BLaER1 (cell line): ENCODE measurements at regions not wholly inside any gene's neighbourhood (a gene's known extent, or its start where the extent isn't known, plus 50 kb on each side); places are given as distances from the start of the nearest gene placed in this dataset.

Experiments used
- H3K27ac ChIP-seq: shearing (Covaris generic); formaldehyde crosslinking; 2 replicates; pipeline ENCODE4 v1.8.1; 2022
- H3K27me3 ChIP-seq: shearing (Covaris generic); formaldehyde crosslinking; 2 replicates; pipeline ENCODE4 v1.8.1; 2022
- H3K36me3 ChIP-seq: shearing (Covaris generic); formaldehyde crosslinking; 2 replicates; pipeline ENCODE4 v1.8.1; 2022
- H3K4me1 ChIP-seq: shearing (Covaris generic); formaldehyde crosslinking; 2 replicates; pipeline ENCODE4 v1.8.1; 2022
- H3K4me2 ChIP-seq: shearing (Covaris generic); formaldehyde crosslinking; 2 replicates; pipeline ENCODE4 v1.8.1; 2022
- H3K4me3 ChIP-seq: shearing (Covaris generic); formaldehyde crosslinking; 2 replicates; pipeline ENCODE4 v1.8.1; 2022
- H3K9ac ChIP-seq: shearing (Covaris generic); formaldehyde crosslinking; 2 replicates; pipeline ENCODE4 v1.8.1; 2022
- H3K9me3 ChIP-seq: shearing (Covaris generic); formaldehyde crosslinking; 2 replicates; pipeline ENCODE4 v1.8.1; 2022
- H4K20me1 ChIP-seq: shearing (Covaris generic); formaldehyde crosslinking; 2 replicates; pipeline ENCODE4 v1.8.1; 2022
- Cebpa-rat ChIP-seq: shearing (Covaris generic); IDR thresholded peaks from 2 replicates; pipeline ENCODE4 v1.8.1; 2022

DNA sequence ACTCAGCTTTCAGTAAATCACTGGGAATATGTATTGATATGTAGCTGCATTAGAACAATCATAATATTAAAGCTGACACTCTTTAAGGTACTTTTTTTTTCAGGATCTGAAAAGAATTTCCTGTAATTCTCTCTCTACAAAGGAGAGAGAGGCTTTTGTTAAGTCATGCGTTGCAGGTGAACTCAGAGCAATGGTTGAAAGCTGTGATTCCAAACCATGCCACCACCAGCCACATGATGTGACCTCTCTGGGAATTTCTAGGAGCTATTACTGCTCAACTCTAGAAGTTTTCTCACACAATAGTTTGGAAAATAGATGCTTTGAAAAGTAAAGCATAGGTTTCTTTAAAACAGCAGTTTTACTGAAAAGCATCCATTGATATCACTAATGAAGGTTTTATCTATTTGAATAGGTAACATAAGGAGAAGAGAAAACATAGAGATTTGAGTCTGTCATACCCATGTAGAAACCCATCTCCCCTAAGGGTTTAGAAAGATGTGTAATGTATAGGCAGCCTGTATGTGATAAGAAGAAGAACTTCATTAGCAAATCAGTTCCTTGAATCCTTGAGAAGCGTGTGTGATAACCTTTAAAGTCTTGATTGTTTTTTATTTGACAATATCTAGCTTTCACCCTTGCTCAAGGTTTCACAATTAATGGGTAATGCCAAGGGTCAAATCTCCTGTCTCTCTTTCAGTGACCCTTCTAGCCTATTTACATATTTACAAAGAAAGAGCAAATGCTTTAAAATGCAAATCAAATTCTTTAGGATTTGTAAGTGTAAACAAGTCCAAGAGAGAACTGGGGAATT is 161.0 kb upstream of the ANKRD50 start:
- H3K4me1 ChIP-seq, result no peaks in the 10 kb centered on the region

DNA sequence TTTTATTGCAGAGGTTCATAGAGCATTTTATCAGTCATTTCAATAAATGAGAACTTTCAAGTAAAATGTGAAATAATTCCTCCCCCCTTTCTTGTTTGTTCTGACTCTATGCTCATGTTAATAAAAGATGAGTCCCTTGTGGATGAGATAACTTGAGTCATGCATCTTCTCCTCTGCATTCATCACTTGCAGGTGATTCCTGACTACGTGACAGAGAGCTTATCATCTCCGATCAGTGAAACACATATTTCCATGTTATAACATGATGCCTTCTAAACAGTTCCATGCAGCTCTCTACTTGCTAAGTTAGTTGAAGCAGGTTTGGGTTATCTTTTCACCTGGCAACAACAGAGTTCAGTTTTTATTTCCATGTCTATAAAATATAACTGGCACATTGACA is 160.1 kb upstream of the ANKRD50 start:
- no peak overlapping the region for H3K27ac ChIP-seq
- H3K4me2 ChIP-seq, result no peak overlapping the region
- no peaks in the 10 kb centered on the region for H3K9me3 ChIP-seq
- TF ChIP-seq Cebpa-rat, result no peak
- H3K36me3 ChIP-seq, result no peaks in the 10 kb centered on the region
- no peaks in the 10 kb centered on the region for H3K4me1 ChIP-seq
- no peaks in the 10 kb centered on the region for H3K27me3 ChIP-seq
- H4K20me1 ChIP-seq, result no peaks in the 10 kb centered on the region
- no peak overlapping the region for H3K9ac ChIP-seq
- H3K4me3 ChIP-seq, result no peak overlapping the region

More for the DNA sequence above, 161.0 kb upstream of the ANKRD50 start:
- no peak overlapping the region for H3K9ac ChIP-seq
- no peak for TF ChIP-seq Cebpa-rat
- no peak overlapping the region for H3K27ac ChIP-seq
- H3K4me3 ChIP-seq, result no peak overlapping the region
- H4K20me1 ChIP-seq, result no peaks in the 10 kb centered on the region
- no peaks in the 10 kb centered on the region for H3K36me3 ChIP-seq
- H3K4me2 ChIP-seq, result no peak overlapping the region
- no peaks in the 10 kb centered on the region for H3K9me3 ChIP-seq
- H3K27me3 ChIP-seq, result no peaks in the 10 kb centered on the region

DNA sequence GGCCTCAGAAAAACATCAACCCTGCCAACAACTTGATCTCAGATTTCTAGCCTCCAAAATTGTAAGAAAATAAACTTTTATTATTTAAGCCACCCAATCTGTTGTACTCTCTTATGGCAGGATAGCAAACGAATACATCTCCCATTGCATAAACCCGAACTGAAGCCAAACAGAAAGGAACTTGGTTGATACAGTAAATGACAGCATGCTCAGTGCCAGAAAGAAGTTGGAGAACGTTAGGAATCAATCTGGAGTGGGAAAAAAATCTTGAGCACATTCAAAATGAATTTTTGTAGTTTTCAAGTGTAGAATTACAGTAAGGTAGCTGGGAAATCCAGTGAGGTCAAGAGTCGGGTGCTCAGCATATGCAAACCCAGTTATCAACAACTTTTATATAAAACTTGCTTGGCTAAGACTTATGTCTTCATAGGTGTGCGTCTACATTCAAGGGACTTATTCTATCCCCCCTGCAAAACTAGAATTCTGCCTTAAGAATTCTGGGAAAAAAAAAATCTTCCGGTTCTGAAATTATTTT is 157.5 kb upstream of the ANKRD50 start:
- no peaks in the 10 kb centered on the region for H3K36me3 ChIP-seq
- no peak overlapping the region for H3K9ac ChIP-seq
- no peaks in the 10 kb centered on the region for H3K27me3 ChIP-seq
- H3K4me3 ChIP-seq, result no peak overlapping the region
- no peaks in the 10 kb centered on the region for H3K9me3 ChIP-seq
- no peak overlapping the region for H3K4me2 ChIP-seq
- no peak for TF ChIP-seq Cebpa-rat
- no peaks in the 10 kb centered on the region for H3K4me1 ChIP-seq
- no peaks in the 10 kb centered on the region for H4K20me1 ChIP-seq
- no peak overlapping the region for H3K27ac ChIP-seq

DNA sequence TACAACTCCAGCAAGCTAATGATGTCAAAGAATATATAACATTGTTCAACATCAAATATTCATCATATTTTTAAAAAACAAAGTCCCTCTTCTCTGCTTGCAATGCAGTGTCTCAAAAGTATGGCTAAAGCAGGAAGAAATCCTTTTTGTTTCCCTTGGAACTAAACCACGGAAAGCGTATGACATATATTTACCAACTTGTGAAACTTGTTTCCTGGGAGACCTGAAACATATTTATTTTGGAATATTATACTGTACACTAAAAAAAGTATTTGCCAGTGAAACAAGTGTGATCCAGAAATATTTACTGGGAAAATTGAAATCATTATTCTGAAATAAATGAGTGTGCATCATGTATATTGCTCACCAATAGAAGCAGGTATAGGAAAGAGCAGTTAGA is 156.0 kb upstream of the ANKRD50 start:
- no peaks in the 10 kb centered on the region for H4K20me1 ChIP-seq
- H3K4me2 ChIP-seq, result no peak overlapping the region
- H3K36me3 ChIP-seq, result no peaks in the 10 kb centered on the region
- no peak overlapping the region for H3K9ac ChIP-seq
- TF ChIP-seq Cebpa-rat, result no peak
- no peak overlapping the region for H3K4me3 ChIP-seq
- no peak overlapping the region for H3K27ac ChIP-seq
- H3K9me3 ChIP-seq, result no peaks in the 10 kb centered on the region
- H3K4me1 ChIP-seq, result no peaks in the 10 kb centered on the region
- no peaks in the 10 kb centered on the region for H3K27me3 ChIP-seq

DNA sequence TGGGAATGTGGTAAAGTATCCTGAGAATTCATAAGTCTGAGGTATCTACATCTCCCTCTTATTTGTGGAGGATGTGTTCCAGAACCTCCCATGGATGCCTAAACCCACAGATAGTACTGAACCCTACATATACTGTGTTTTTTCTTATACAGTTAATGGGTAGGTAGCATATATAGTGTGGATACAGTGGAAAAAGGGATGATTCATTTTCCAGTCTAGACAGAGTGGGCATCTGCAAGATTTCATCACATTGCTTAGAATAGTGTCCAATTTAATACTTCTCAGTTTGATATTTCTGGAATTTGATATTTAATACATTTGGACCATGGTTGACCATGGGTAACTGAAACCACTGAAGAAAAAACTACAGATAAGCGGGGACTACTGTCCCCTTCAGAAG is 155.0 kb upstream of the ANKRD50 start:
- Histone ChIP-seq H3K36me3 (no peaks in the 10 kb centered on the region), H3K27ac (no peak overlapping the region), H4K20me1 (no peaks in the 10 kb centered on the region), H3K27me3 (no peaks in the 10 kb centered on the region), H3K4me2 (no peak overlapping the region), H3K4me1 (no peaks in the 10 kb centered on the region), H3K4me3 (no peak overlapping the region), H3K9ac (no peak overlapping the region), H3K9me3 (no peaks in the 10 kb centered on the region)
- no peak for TF ChIP-seq Cebpa-rat

DNA sequence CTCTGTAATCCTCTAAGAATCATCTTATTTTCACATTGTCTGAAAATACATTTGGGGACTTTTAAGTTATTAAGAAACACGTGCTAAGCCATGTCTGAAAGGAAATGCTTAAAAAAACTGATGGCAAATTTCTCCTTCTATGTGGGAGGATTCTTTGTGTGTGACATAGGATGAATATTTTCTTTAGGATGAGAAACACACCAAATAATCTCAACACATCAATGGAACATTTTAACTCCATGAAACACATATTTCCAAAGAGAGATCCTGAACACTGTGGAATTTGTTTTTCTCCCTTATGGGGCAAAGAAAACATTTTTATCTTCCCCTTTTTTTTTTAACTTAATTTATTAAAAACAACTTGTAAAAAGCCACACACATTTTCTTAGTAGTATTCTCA is 153.8 kb upstream of the ANKRD50 start:
- Histone ChIP-seq H3K4me3 (no peak overlapping the region), H4K20me1 (no peaks in the 10 kb centered on the region), H3K9me3 (no peaks in the 10 kb centered on the region), H3K4me2 (no peak overlapping the region), H3K9ac (no peak overlapping the region), H3K27me3 (no peaks in the 10 kb centered on the region), H3K27ac (no peak overlapping the region), H3K4me1 (no peaks in the 10 kb centered on the region), H3K36me3 (no peaks in the 10 kb centered on the region)
- TF ChIP-seq Cebpa-rat, result no peak

DNA sequence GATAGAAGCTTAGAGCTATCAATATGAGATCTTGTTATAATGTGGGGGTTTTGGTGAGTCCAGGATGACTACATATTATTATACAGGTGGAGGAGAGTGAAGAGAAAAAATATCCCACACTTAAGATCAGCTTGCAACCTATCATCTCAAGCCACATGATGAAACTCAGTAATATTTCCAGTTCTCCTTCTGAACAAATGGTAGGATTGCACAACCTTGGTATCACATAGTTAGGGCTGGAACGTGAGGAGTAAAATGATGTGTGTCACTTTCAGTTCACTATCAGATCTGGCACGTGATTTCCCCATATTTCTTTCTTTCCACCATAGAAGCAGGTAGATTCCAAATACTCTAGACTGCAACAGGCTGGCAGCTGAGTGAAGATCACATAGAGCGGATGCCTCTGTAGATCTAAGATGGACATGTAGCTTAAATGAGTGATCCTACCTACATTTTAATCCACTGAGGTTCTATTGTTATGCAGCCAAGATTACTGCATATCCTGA is 150.6 kb upstream of the ANKRD50 start:
- no peak overlapping the region for H3K27ac ChIP-seq
- TF ChIP-seq Cebpa-rat, result no peak
- no peaks in the 10 kb centered on the region for H3K9me3 ChIP-seq
- H3K9ac ChIP-seq, result no peak overlapping the region
- H3K4me3 ChIP-seq, result no peak overlapping the region
- no peaks in the 10 kb centered on the region for H3K36me3 ChIP-seq
- no peaks in the 10 kb centered on the region for H4K20me1 ChIP-seq
- no peaks in the 10 kb centered on the region for H3K27me3 ChIP-seq
- no peaks in the 10 kb centered on the region for H3K4me1 ChIP-seq
- H3K4me2 ChIP-seq, result no peak overlapping the region

DNA sequence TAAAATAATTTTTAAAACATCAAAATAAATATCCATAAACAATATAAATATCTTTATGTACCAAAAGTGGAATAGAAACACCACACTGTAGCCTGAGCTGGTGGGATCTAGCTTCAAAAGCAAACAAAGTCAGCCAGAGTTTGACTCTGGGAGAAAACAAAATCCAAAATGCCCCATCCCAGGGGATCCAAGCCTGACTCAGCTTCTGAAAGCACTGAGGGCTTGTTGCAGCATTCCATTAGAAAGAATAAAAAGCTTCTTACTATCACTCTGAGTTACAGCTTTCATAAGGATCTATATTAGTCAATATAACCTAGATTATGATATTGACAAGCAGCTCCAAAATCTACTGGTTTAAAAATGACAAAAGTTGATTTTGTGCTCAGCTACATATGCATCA is 149.7 kb upstream of the ANKRD50 start:
- Histone ChIP-seq H3K4me1 (no peaks in the 10 kb centered on the region), H3K27ac (no peak overlapping the region), H3K4me2 (no peak overlapping the region), H4K20me1 (no peaks in the 10 kb centered on the region), H3K27me3 (no peaks in the 10 kb centered on the region), H3K9ac (no peak overlapping the region), H3K9me3 (no peaks in the 10 kb centered on the region), H3K4me3 (no peak overlapping the region), H3K36me3 (no peaks in the 10 kb centered on the region)
- no peak for TF ChIP-seq Cebpa-rat

DNA sequence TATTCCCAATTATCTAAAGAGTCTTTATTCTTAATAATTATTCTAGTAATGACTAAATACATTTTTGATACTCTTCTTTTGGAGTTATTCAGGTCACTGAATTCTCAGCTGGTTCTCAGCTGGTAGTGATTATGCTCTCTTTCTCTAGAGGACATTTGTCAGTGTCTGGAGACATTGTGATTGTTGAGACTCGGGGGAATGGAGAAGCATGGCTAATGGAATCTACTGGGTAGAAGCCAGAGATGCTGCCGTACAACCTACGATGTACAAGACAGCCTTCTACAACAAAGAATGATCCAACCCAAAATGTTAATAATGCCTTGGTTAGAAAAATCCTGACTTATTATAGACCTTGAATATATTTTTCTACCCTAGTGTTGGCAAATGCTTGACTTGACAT is 149.2 kb upstream of the ANKRD50 start:
- no peak overlapping the region for H3K27ac ChIP-seq
- no peaks in the 10 kb centered on the region for H3K27me3 ChIP-seq
- H3K4me2 ChIP-seq, result no peak overlapping the region
- no peaks in the 10 kb centered on the region for H4K20me1 ChIP-seq
- H3K4me3 ChIP-seq, result no peak overlapping the region
- H3K36me3 ChIP-seq, result no peaks in the 10 kb centered on the region
- no peaks in the 10 kb centered on the region for H3K9me3 ChIP-seq
- H3K4me1 ChIP-seq, result no peaks in the 10 kb centered on the region
- no peak overlapping the region for H3K9ac ChIP-seq
- no peak for TF ChIP-seq Cebpa-rat

DNA sequence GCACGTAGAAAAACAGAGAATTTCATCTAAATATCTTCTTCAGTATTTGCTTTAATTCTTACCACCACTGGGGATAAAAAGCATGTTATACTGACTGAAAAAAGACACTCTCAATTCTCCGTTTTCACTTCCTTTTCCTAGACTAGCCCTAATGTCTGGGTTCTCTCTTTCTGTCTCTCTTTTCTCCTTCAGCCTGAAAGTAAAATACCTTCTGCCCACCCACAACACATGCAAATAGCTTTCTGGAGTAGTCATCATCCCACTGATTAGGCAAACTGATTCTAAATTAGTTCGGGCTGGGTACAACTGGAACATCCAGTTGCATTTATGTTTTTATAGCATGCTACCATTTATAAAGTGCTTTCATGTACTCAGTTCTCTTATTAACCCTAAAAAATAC is 142.4 kb upstream of the ANKRD50 start:
- H3K27ac ChIP-seq, result no peak overlapping the region
- no peak overlapping the region for H3K9ac ChIP-seq
- no peak overlapping the region for H3K4me3 ChIP-seq
- no peaks in the 10 kb centered on the region for H3K27me3 ChIP-seq
- no peaks in the 10 kb centered on the region for H3K36me3 ChIP-seq
- no peak overlapping the region for H3K4me2 ChIP-seq
- no peaks in the 10 kb centered on the region for H4K20me1 ChIP-seq
- no peak for TF ChIP-seq Cebpa-rat
- H3K4me1 ChIP-seq, result no peaks in the 10 kb centered on the region
- H3K9me3 ChIP-seq, result no peaks in the 10 kb centered on the region

DNA sequence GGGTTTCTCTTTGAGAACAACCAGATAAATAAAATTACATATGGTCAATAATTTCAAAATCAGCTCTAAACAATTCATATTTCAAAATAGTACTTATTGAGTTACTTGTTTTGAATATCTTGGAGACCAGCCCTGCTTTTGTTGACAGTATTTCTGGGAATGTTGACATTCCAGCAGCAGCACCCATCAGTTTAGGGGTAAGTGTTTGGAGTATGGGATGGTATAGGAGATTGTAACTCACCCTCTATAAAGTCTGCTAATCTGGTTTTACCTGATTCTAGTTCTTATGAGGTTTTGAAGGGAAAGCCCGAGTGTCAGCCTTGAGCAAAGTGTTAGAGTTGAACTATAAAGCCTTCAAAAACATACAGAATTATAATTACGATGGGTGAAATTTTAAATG is 139.2 kb upstream of the ANKRD50 start:
- H3K4me3 ChIP-seq, result no peak overlapping the region
- no peaks in the 10 kb centered on the region for H4K20me1 ChIP-seq
- no peak overlapping the region for H3K4me2 ChIP-seq
- H3K27ac ChIP-seq, result no peak overlapping the region
- H3K27me3 ChIP-seq, result no peaks in the 10 kb centered on the region
- no peaks in the 10 kb centered on the region for H3K9me3 ChIP-seq
- TF ChIP-seq Cebpa-rat, result no peak
- H3K36me3 ChIP-seq, result no peaks in the 10 kb centered on the region
- no peak overlapping the region for H3K9ac ChIP-seq
- no peaks in the 10 kb centered on the region for H3K4me1 ChIP-seq
